ENCODE measurements at regions not wholly inside any gene's neighbourhood (a gene's known extent, or its start where the extent isn't known, plus 50 kb on each side); places are given as distances from the start of the nearest gene placed in this dataset.

- no peaks in the 10 kb centered on the region for H4K20me1 ChIP-seq (ENCODE audit: insufficient read depth)
- no peak overlapping the region for H3K4me3 ChIP-seq
- H3K4me1 ChIP-seq (replicated peaks; ENCODE audit: insufficient read depth) = no peaks in the 10 kb centered on the region
- no TSS peak for BruUV-seq (replicated peaks)
- H3K9me2 ChIP-seq (ENCODE audit: insufficient read depth) = no peaks in the 10 kb centered on the region
- no peak overlapping the region for H3K27ac ChIP-seq
- H3K36me3 ChIP-seq (ENCODE audit: low read depth) = no peaks in the 10 kb centered on the region
- H3F3A ChIP-seq (ENCODE audit: insufficient read depth, low read depth) = no peaks in the 10 kb centered on the region
- H2AFZ ChIP-seq = no peak overlapping the region
- POLR2A ChIA-PET (ENCODE audit: unreplicated experiment) = no interaction called here
- CTCF ChIA-PET = no interaction called here
- H3K4me2 ChIP-seq = no peak overlapping the region
- H3K9me3 ChIP-seq (ENCODE audit: insufficient read depth, low read depth) = no peaks in the 10 kb centered on the region
- H3K79me2 ChIP-seq (ENCODE audit: low read depth) = no peaks in the 10 kb centered on the region
- intact Hi-C loops (cut with micrococcal nuclease; ENCODE audit: unreplicated experiment) = no loop called here
- no peaks in the 10 kb centered on the region for H3K27me3 ChIP-seq (ENCODE audit: insufficient read depth, low read depth)
- TF ChIP-seq CTCF (conservative IDR thresholded peaks at IDR 0.05) = no peak
- no peak for TF ChIP-seq EZH2 (IDR thresholded peaks at IDR 0.05; ENCODE audit: low read depth)
- DNase-seq = no peak
Measured at GRCh38 chr1:195738966-195739650, 869.1 kb downstream of the KCNT2 start.

- H3F3A ChIP-seq (ENCODE audit: insufficient read depth, low read depth) = no peaks in the 10 kb centered on the region
- CTCF ChIA-PET = no interaction called here
- H3K9me3 ChIP-seq (ENCODE audit: insufficient read depth, low read depth) = no peaks in the 10 kb centered on the region
Measured at GRCh38 chr1:195735140-195735539, 873.1 kb downstream of the KCNT2 start.

GRCh38 chr1:195733826-195734225, 874.4 kb downstream of the KCNT2 start:
- Histone ChIP-seq H3K9me2 (ENCODE audit: insufficient read depth) (no peaks in the 10 kb centered on the region), H3K79me2 (ENCODE audit: low read depth) (no peaks in the 10 kb centered on the region), H3F3A (ENCODE audit: insufficient read depth, low read depth) (no peaks in the 10 kb centered on the region), H3K4me1 (replicated peaks; ENCODE audit: insufficient read depth) (no peaks in the 10 kb centered on the region), H3K4me3 (no peak overlapping the region), H3K9me3 (ENCODE audit: insufficient read depth, low read depth) (no peaks in the 10 kb centered on the region), H3K36me3 (ENCODE audit: low read depth) (no peaks in the 10 kb centered on the region), H3K4me2 (no peak overlapping the region), H4K20me1 (ENCODE audit: insufficient read depth) (no peaks in the 10 kb centered on the region), H3K27me3 (ENCODE audit: insufficient read depth, low read depth) (no peaks in the 10 kb centered on the region), H2AFZ (no peak overlapping the region), H3K27ac (no peak overlapping the region)
- ChIA-PET POLR2A (ENCODE audit: unreplicated experiment) (no interaction called here), CTCF (no interaction called here)
- DNase-seq = no peak
- intact Hi-C loops (cut with micrococcal nuclease; ENCODE audit: unreplicated experiment) = no loop called here
- TF ChIP-seq EZH2 (IDR thresholded peaks at IDR 0.05; ENCODE audit: low read depth) = no peak
- TF ChIP-seq CTCF (conservative IDR thresholded peaks at IDR 0.05) = peak; percentile 65
- no TSS peak for BruUV-seq (replicated peaks)

More at GRCh38 chr1:195735140-195735539, 873.1 kb downstream of the KCNT2 start:
- Histone ChIP-seq H3K27me3 (ENCODE audit: insufficient read depth, low read depth) (no peaks in the 10 kb centered on the region), H3K4me2 (no peak overlapping the region), H3K4me1 (replicated peaks; ENCODE audit: insufficient read depth) (no peaks in the 10 kb centered on the region), H2AFZ (no peak overlapping the region), H3K79me2 (ENCODE audit: low read depth) (no peaks in the 10 kb centered on the region), H4K20me1 (ENCODE audit: insufficient read depth) (no peaks in the 10 kb centered on the region), H3K9me2 (ENCODE audit: insufficient read depth) (no peaks in the 10 kb centered on the region), H3K27ac (no peak overlapping the region), H3K36me3 (ENCODE audit: low read depth) (no peaks in the 10 kb centered on the region), H3K4me3 (no peak overlapping the region)
- POLR2A ChIA-PET (ENCODE audit: unreplicated experiment) = no interaction called here
- intact Hi-C loops (cut with micrococcal nuclease; ENCODE audit: unreplicated experiment) = no loop called here
- DNase-seq = no peak
- no TSS peak for BruUV-seq (replicated peaks)
- TF ChIP-seq CTCF (conservative IDR thresholded peaks at IDR 0.05) (no peak), EZH2 (IDR thresholded peaks at IDR 0.05; ENCODE audit: low read depth) (no peak)

All from PC-9 (cell line).